Keratinocyte (primary cell): ENCODE measurements at regions not wholly inside any gene's neighbourhood (a gene's known extent, or its start where the extent isn't known, plus 50 kb on each side); places are given as distances from the start of the nearest gene placed in this dataset.

Experiments used
- DNase-seq: peaks from one replicate; pipeline ENCODE4 v3.0.0-alpha.2; 2011; ENCODE audit warnings: low read depth, missing footprints, low spot score
- FAIRE-seq: peaks from 2 replicates; lab custom pipeline; 2011; peaks lifted over from hg19 to GRCh38; lab: Jason Lieb, UNC
- H2AFZ ChIP-seq: 2 replicates; pipeline ENCODE4 v1.6.0; 2012; ENCODE audit warnings: low read length, control low read depth, inconsistent platforms; ENCODE audit not compliant: control insufficient read depth
- H3K27ac ChIP-seq: 2 replicates; pipeline ENCODE4 v1.5.1; 2011; ENCODE audit warnings: low read length; ENCODE audit not compliant: control insufficient read depth, insufficient read depth
- H3K27me3 ChIP-seq: 3 replicates; pipeline ENCODE4 v1.6.0; 2011; ENCODE audit warnings: low read length; ENCODE audit not compliant: control insufficient read depth, insufficient read depth; ENCODE audit errors: extremely low read depth
- H3K36me3 ChIP-seq, 2 experiments: 2 replicates in 1 of 2; 3 replicates in 1 of 2; pipeline ENCODE4 v1.5.1; 2011; ENCODE audit warnings: low read length in 2 of 2, mild to moderate bottlenecking in 1 of 2; ENCODE audit not compliant: control insufficient read depth in 2 of 2, insufficient read depth in 2 of 2; ENCODE audit errors: extremely low read depth in 1 of 2
- H3K4me1 ChIP-seq: 3 replicates; pipeline ENCODE4 v1.5.1; 2011; ENCODE audit warnings: low read length; ENCODE audit not compliant: control insufficient read depth, insufficient read depth; ENCODE audit errors: extremely low read depth
- H3K4me2 ChIP-seq: 3 replicates; pipeline ENCODE4 v1.6.0; 2011; ENCODE audit warnings: low read depth, low read length; ENCODE audit not compliant: control insufficient read depth, insufficient read depth; ENCODE audit errors: extremely low read depth
- H3K4me3 ChIP-seq, 3 experiments: fragments of 200-600 bp in 1 of 3; sonication (generic) in 1 of 3; 2 replicates in 2 of 3; 3 replicates in 1 of 3; pipeline ENCODE4 v1.5.1; 2011 to 2016; ENCODE audit warnings: low read length in 3 of 3, mild to moderate bottlenecking in 3 of 3, control low read depth in 2 of 3, inconsistent platforms in 1 of 3, low read depth in 1 of 3, mixed read lengths in 1 of 3, mixed run types in 1 of 3, moderate library complexity in 1 of 3; ENCODE audit not compliant: control insufficient read depth in 2 of 3, insufficient read depth in 2 of 3; ENCODE audit errors: extremely low read depth in 1 of 3
- H3K79me2 ChIP-seq: 2 replicates; pipeline ENCODE4 v1.6.0; 2012; ENCODE audit warnings: low read length; ENCODE audit not compliant: control insufficient read depth, insufficient read depth
- H3K9ac ChIP-seq: 3 replicates; pipeline ENCODE4 v1.6.0; 2011; ENCODE audit warnings: low read length; ENCODE audit not compliant: control insufficient read depth, insufficient read depth; ENCODE audit errors: extremely low read depth
- H3K9me1 ChIP-seq: 3 replicates; pipeline ENCODE4 v1.6.0; 2011; ENCODE audit warnings: low read length; ENCODE audit not compliant: control insufficient read depth, insufficient read depth; ENCODE audit errors: extremely low read depth
- H3K9me3 ChIP-seq: 2 replicates; pipeline ENCODE4 v1.5.1; 2012; ENCODE audit warnings: low read depth, low read length; ENCODE audit not compliant: control insufficient read depth
- H4K20me1 ChIP-seq: 3 replicates; pipeline ENCODE4 v1.6.0; 2011; ENCODE audit warnings: low read length; ENCODE audit not compliant: control insufficient read depth, insufficient read depth; ENCODE audit errors: extremely low read depth
- EZH2 ChIP-seq: IDR thresholded peaks from one replicate; pipeline ENCODE4 v1.6.1; 2012; ENCODE audit warnings: inconsistent platforms, mild to moderate bottlenecking, low read length, moderate library complexity
- dilution Hi-C: fragments of 300-500 bp; cut with MboI; formaldehyde crosslinking; loops from one replicate; pipeline ENCODE4 v1.7.0; 2020; ENCODE audit warnings: low sequenced_read_pairs; ENCODE audit not compliant: extremely low pct_ligation_motif_present
- TF ChIP-seq, protein P1 (sequence below), 3 experiments: IDR thresholded peaks in 1 of 3; conservative IDR thresholded peaks in 1 of 3; optimal IDR thresholded peaks in 1 of 3; 2 replicates in 2 of 3; 3 replicates in 1 of 3; pipeline versions ENCODE3 to v1.5.1; 2011; ENCODE audit warnings: low read length in 3 of 3, mild to moderate bottlenecking in 3 of 3, moderate library complexity in 2 of 3, control low read depth in 1 of 3, inconsistent platforms in 1 of 3; ENCODE audit not compliant: insufficient read depth in 2 of 3; ENCODE audit errors: extremely low read depth in 1 of 3

DNA sequence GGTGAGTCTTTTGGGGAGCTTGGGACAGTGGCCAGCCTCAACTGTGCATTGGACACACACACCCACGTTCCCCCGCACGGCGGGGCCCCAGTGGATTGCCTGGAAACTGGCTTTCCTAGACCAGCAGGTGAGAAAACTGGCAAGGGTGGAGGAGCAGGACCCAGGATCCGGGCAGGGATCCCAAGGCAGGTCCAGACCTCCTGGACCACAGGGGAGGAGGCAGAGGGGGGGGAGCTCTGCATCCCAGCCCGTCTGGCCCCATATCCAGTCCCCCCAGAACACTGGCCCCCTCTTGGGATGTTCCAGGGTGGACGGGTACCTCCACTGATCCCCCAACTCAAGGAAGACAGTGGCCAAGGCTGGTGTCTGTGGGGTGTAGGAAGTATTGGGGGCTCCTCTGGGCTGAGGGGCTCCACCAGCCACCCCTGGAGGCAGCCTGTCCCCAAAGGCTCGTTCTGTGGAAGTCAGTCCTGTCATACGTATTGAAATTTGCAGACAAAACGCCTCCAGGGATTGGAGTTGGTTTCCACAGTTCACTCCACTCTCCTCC, 89.3 kb upstream of the LINC01488 start:
- TF ChIP-seq, protein P1, sequence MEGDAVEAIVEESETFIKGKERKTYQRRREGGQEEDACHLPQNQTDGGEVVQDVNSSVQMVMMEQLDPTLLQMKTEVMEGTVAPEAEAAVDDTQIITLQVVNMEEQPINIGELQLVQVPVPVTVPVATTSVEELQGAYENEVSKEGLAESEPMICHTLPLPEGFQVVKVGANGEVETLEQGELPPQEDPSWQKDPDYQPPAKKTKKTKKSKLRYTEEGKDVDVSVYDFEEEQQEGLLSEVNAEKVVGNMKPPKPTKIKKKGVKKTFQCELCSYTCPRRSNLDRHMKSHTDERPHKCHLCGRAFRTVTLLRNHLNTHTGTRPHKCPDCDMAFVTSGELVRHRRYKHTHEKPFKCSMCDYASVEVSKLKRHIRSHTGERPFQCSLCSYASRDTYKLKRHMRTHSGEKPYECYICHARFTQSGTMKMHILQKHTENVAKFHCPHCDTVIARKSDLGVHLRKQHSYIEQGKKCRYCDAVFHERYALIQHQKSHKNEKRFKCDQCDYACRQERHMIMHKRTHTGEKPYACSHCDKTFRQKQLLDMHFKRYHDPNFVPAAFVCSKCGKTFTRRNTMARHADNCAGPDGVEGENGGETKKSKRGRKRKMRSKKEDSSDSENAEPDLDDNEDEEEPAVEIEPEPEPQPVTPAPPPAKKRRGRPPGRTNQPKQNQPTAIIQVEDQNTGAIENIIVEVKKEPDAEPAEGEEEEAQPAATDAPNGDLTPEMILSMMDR (optimal IDR thresholded peaks at IDR 0.05 in 1 of 3, IDR thresholded peaks at IDR 0.05 in 1 of 3, conservative IDR thresholded peaks at IDR 0.05 in 1 of 3; ENCODE audit: extremely low read depth in 1 of 3, insufficient read depth in 2 of 3, low read length in 3 of 3): no peak
- no peak for TF ChIP-seq EZH2
- Histone ChIP-seq H3K79me2 (no peaks in the 10 kb centered on the region), H3K4me3 (no peak overlapping the region), H3K4me2 (no peak overlapping the region), H3K36me3 (no peaks in the 10 kb centered on the region), H3K4me1 (no peaks in the 10 kb centered on the region), H3K9ac (no peak overlapping the region), H2AFZ (no peak overlapping the region), H4K20me1 (no peaks in the 10 kb centered on the region), H3K27me3 (peaks cover 6% of the 10 kb centered on the region), H3K9me1 (no peaks in the 10 kb centered on the region), H3K9me3 (no peaks in the 10 kb centered on the region), H3K27ac (no peak overlapping the region)
- dilution Hi-C loops: no loop called here
- FAIRE-seq: no peak
- DNase-seq: no peak

- peaks cover 6% of the 10 kb centered on the region for H3K27me3 ChIP-seq
- no peaks in the 10 kb centered on the region for H3K9me1 ChIP-seq
- FAIRE-seq (no peak), DNase-seq (no peak)
- no peaks in the 10 kb centered on the region for H4K20me1 ChIP-seq
- no peaks in the 10 kb centered on the region for H3K9me3 ChIP-seq
- H3K27ac ChIP-seq: no peak overlapping the region
- TF ChIP-seq, protein P1 (optimal IDR thresholded peaks at IDR 0.05 in 1 of 3, IDR thresholded peaks at IDR 0.05 in 1 of 3, conservative IDR thresholded peaks at IDR 0.05 in 1 of 3; ENCODE audit: extremely low read depth in 1 of 3, insufficient read depth in 2 of 3, low read length in 3 of 3): no peak
- no peak for TF ChIP-seq EZH2
- H3K36me3 ChIP-seq: no peaks in the 10 kb centered on the region
- H3K4me2 ChIP-seq: no peak overlapping the region
- H2AFZ ChIP-seq: no peak overlapping the region
- H3K79me2 ChIP-seq: no peaks in the 10 kb centered on the region
- no peak overlapping the region for H3K9ac ChIP-seq
- dilution Hi-C loops: no loop called here
- no peaks in the 10 kb centered on the region for H3K4me1 ChIP-seq
- H3K4me3 ChIP-seq: no peak overlapping the region
These were observed 88.2 kb upstream of the LINC01488 start for GRCh38 chr11:69393178-69393832.
